Trophoblast cell (in vitro differentiated cells and primary cell): ENCODE measurements at regions not wholly inside any gene's neighbourhood (a gene's known extent, or its start where the extent isn't known, plus 50 kb on each side); places are given as distances from the start of the nearest gene placed in this dataset.
"Not testable (repeated sequence)": the region's sequence is repeated elsewhere in the genome, so short reads cannot be mapped to it uniquely, and the experiment has no call there.

Experiments
- DNase-seq, 2 donors: peaks; one replicate each; pipeline ENCODE4 v3.0.0-alpha.2; 2016
- H2AFZ ChIP-seq: 2 replicates; pipeline ENCODE4 v1.6.1; 2013; ENCODE audit warnings: low read length, moderate library complexity, mild to moderate bottlenecking; ENCODE audit not compliant: insufficient read depth, poor library complexity
- H2AK5ac ChIP-seq: 2 replicates; pipeline ENCODE4 v1.6.1; 2013; ENCODE audit warnings: mild to moderate bottlenecking, low read length
- H2BK120ac ChIP-seq: 2 replicates; pipeline ENCODE4 v1.6.1; 2013; ENCODE audit warnings: low read length, mild to moderate bottlenecking, moderate library complexity; ENCODE audit not compliant: insufficient read depth, poor library complexity
- H2BK12ac ChIP-seq: 2 replicates; pipeline ENCODE4 v1.6.1; 2013; ENCODE audit warnings: mild to moderate bottlenecking, low read length, moderate library complexity
- H2BK5ac ChIP-seq: 2 replicates; pipeline ENCODE4 v1.6.1; 2013; ENCODE audit warnings: low read length, low read depth, moderate library complexity, mild to moderate bottlenecking; ENCODE audit not compliant: poor library complexity
- H3K14ac ChIP-seq: 2 replicates; pipeline ENCODE4 v1.6.1; 2013; ENCODE audit warnings: mild to moderate bottlenecking, low read length
- H3K18ac ChIP-seq: 2 replicates; pipeline ENCODE4 v1.6.1; 2013; ENCODE audit warnings: mild to moderate bottlenecking, low read length
- H3K23ac ChIP-seq: 2 replicates; pipeline ENCODE4 v1.6.1; 2013; ENCODE audit warnings: low read length
- H3K27ac ChIP-seq: 2 replicates; pipeline ENCODE4 v1.5.1; 2013; ENCODE audit warnings: low read depth, mild to moderate bottlenecking, inconsistent platforms, low read length, moderate library complexity
- H3K27me3 ChIP-seq: 2 replicates; pipeline ENCODE4 v1.6.1; 2013; ENCODE audit warnings: inconsistent platforms, mild to moderate bottlenecking, low read length, moderate library complexity; ENCODE audit not compliant: insufficient read depth
- H3K36me3 ChIP-seq, 2 experiments: 1 replicate in 1 of 2; 2 replicates in 1 of 2; pipeline ENCODE4 v1.6.1; 2013; ENCODE audit warnings: low read length in 2 of 2, mild to moderate bottlenecking in 2 of 2, moderate library complexity in 1 of 2; ENCODE audit not compliant: insufficient read depth in 2 of 2, control insufficient read depth in 1 of 2
- H3K4ac ChIP-seq: 2 replicates; pipeline ENCODE4 v1.6.1; 2013; ENCODE audit warnings: low read depth, mild to moderate bottlenecking, low read length, moderate library complexity
- H3K4me1 ChIP-seq, 2 experiments: 1 replicate in 1 of 2; 2 replicates in 1 of 2; pipeline ENCODE4 v1.6.1; 2013; ENCODE audit warnings: low read length in 2 of 2, mild to moderate bottlenecking in 2 of 2, moderate library complexity in 1 of 2; ENCODE audit not compliant: insufficient read depth in 2 of 2, control insufficient read depth in 1 of 2
- H3K4me2 ChIP-seq: 2 replicates; pipeline ENCODE4 v1.6.1; 2013; ENCODE audit warnings: inconsistent platforms, mild to moderate bottlenecking, low read length, moderate library complexity
- H3K4me3 ChIP-seq: 2 replicates; pipeline ENCODE4 v1.5.1; 2013; ENCODE audit warnings: mild to moderate bottlenecking, low read depth, low read length, inconsistent platforms
- H3K79me1 ChIP-seq: one replicate; pipeline ENCODE4 v1.6.1; 2013; ENCODE audit warnings: low read length
- H3K79me2 ChIP-seq: 2 replicates; pipeline ENCODE4 v1.6.1; 2013; ENCODE audit warnings: low read length, mild to moderate bottlenecking; ENCODE audit not compliant: control insufficient read depth, insufficient read depth, poor library complexity
- H3K9ac ChIP-seq: 2 replicates; pipeline ENCODE4 v1.6.1; 2013; ENCODE audit warnings: mild to moderate bottlenecking, low read length
- H3K9me3 ChIP-seq: 2 replicates; pipeline ENCODE4 v1.6.1; 2013; ENCODE audit warnings: low read depth, mild to moderate bottlenecking, control low read depth, inconsistent platforms, low read length; ENCODE audit not compliant: insufficient read depth
- H4K12ac ChIP-seq: 2 replicates; pipeline ENCODE4 v1.6.1; 2013; ENCODE audit warnings: low read depth, mild to moderate bottlenecking, low read length, moderate library complexity
- H4K8ac ChIP-seq: 2 replicates; pipeline ENCODE4 v1.6.1; 2013; ENCODE audit warnings: low read depth, mild to moderate bottlenecking, low read length, moderate library complexity
- H4K91ac ChIP-seq: one replicate; pipeline ENCODE4 v1.6.1; 2013; ENCODE audit warnings: low read depth, mild to moderate bottlenecking, low read length, moderate library complexity
- WGBS: extraction: QIAGEN DNeasy Blood & Tissue Kit; methylation state at CpG from one replicate; pipeline ENCODE4 v1.1.7; 2013; ENCODE audit warnings: missing lambda C conversion rate; ENCODE audit not compliant: insufficient read length, insufficient coverage; ENCODE audit errors: extremely low coverage; 5-methylcytosine and 5-hydroxymethylcytosine counted together

DNA sequence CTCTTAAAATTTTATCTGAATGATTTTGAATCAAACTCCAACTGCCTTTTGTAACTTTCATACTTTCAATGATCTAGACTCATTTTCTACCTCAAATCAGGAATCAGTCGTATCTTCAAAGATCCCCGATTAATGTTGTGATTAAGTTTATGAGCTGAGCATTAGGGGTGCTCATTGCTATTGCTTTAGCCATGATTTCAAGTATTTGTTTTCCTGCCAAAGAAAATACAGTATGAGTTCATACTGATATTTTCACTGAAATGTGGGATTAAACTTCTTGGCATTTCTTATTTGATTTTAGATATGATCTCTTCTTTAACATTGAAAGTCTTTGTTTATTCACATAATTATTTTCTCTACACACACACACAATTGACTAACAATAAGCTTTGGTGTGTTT is 785.6 kb downstream of the NTRK3 start:
- no peaks in the 10 kb centered on the region for H3K27me3 ChIP-seq
- no peaks in the 10 kb centered on the region for H3K4me1 ChIP-seq
- no peak for DNase-seq
- no peak overlapping the region for H2BK5ac ChIP-seq
- no peak overlapping the region for H3K4me2 ChIP-seq
- no peak overlapping the region for H4K91ac ChIP-seq
- no peak overlapping the region for H2BK12ac ChIP-seq
- no peak overlapping the region for H3K14ac ChIP-seq
- no peak overlapping the region for H4K12ac ChIP-seq
- H3K36me3 ChIP-seq = no peaks in the 10 kb centered on the region
- no peak overlapping the region for H3K18ac ChIP-seq
- no peak overlapping the region for H3K9ac ChIP-seq
- H3K23ac ChIP-seq = no peak overlapping the region
- WGBS = no CpG with 5 or more reads among the region's 2 CpGs
- H3K79me2 ChIP-seq = no peaks in the 10 kb centered on the region
- H3K4me3 ChIP-seq = no peak overlapping the region
- H2AFZ ChIP-seq = no peak overlapping the region
- no peak overlapping the region for H3K4ac ChIP-seq
- H2AK5ac ChIP-seq = no peak overlapping the region
- H3K79me1 ChIP-seq = no peaks in the 10 kb centered on the region
- H3K27ac ChIP-seq = no peak overlapping the region
- no peaks in the 10 kb centered on the region for H3K9me3 ChIP-seq
- H2BK120ac ChIP-seq = no peak overlapping the region
- no peak overlapping the region for H4K8ac ChIP-seq

DNA sequence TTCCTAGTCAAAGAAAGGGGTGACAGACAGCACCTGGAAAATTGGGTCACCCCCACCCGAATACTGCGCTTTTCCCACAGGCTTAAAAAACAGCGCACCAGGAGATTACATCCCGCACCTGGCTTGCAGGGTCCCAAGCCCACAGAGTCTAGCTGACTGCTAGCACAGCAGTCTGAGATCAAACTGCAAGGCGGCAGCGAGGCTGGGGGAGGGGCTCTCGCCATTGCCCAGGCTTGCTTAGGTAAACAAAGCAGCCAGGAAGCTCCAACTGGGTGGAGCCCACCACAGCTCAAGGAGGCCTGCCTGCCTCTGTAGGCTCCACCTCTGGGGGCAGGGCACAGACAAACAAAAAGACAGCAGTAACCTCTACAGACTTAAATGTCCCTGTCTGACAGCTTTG is 792.6 kb downstream of the NTRK3 start:
- H2BK5ac ChIP-seq, H2AK5ac ChIP-seq, H4K91ac ChIP-seq, H2BK12ac ChIP-seq, DNase-seq, H3K79me1 ChIP-seq, H3K79me2 ChIP-seq, H4K12ac ChIP-seq, H3K4ac ChIP-seq, H4K8ac ChIP-seq, H3K14ac ChIP-seq, H3K18ac ChIP-seq, H3K27me3 ChIP-seq, H3K4me3 ChIP-seq, H2BK120ac ChIP-seq, H3K4me1 ChIP-seq, H3K27ac ChIP-seq, H3K36me3 ChIP-seq, H3K4me2 ChIP-seq, H3K23ac ChIP-seq, H3K9ac ChIP-seq, H3K9me3 ChIP-seq: not testable (repeated sequence)
- H2AFZ ChIP-seq = peak overlapping the region; percentile 17
- WGBS = no CpG with 5 or more reads among the region's 7 CpGs

DNA sequence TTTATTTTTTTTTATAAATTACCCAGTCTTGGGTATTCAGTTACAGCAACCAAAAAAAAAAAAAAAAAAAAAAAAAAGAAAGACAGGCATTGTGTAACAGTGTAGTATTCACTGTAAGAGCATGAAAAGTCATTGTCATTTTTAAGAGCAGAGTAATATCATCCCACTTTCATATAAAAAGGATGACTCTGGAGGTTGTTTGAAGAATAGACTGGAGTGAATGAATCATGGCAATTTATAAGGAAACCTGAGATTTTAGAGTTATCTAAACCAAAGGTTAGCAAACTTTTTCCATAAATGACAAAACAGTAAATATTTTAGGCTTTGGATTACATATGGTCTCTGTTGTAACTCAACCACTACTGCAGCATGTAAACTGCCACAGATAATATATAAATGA is 794.9 kb downstream of the NTRK3 start:
- no peak overlapping the region for H2AFZ ChIP-seq
- H3K4me3 ChIP-seq = no peak overlapping the region
- no peaks in the 10 kb centered on the region for H3K27me3 ChIP-seq
- H3K23ac ChIP-seq = no peak overlapping the region
- H3K79me2 ChIP-seq = no peaks in the 10 kb centered on the region
- DNase-seq = no peak
- H4K91ac ChIP-seq = no peak overlapping the region
- no peaks in the 10 kb centered on the region for H3K36me3 ChIP-seq
- H2AK5ac ChIP-seq = no peak overlapping the region
- H3K4ac ChIP-seq = no peak overlapping the region
- H3K9ac ChIP-seq = no peak overlapping the region
- H4K8ac ChIP-seq = no peak overlapping the region
- no peak overlapping the region for H2BK120ac ChIP-seq
- H3K14ac ChIP-seq = no peak overlapping the region
- no peak overlapping the region for H4K12ac ChIP-seq
- H2BK12ac ChIP-seq = no peak overlapping the region
- H3K18ac ChIP-seq = no peak overlapping the region
- peaks cover 0 to 2% of the 10 kb centered on the region in 2 experiments for H3K4me1 ChIP-seq
- no peaks in the 10 kb centered on the region for H3K79me1 ChIP-seq
- H3K4me2 ChIP-seq = no peak overlapping the region
- no peaks in the 10 kb centered on the region for H3K9me3 ChIP-seq
- no peak overlapping the region for H2BK5ac ChIP-seq
- H3K27ac ChIP-seq = no peak overlapping the region

DNA sequence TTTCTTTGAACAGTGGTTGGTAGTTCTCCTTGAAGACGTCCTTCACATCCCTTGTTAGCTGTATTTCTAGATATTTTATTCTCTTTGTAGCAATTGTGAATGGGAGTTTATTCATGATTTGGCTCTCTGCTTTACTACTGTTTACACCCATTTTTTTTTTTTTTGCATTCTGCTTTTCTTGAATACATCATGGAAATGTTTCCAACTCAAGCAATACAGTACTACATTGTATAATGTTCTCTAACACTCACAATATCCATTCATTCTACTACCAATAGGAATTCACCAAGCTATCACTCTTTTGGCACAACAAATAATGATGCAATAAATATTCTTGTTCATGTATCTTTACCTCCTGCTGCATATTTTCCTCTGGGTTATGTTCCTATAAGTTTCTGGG is 801.7 kb downstream of the NTRK3 start:
- no peaks in the 10 kb centered on the region for H3K4me1 ChIP-seq
- no peak overlapping the region for H2AK5ac ChIP-seq
- no peak overlapping the region for H3K18ac ChIP-seq
- no peak overlapping the region for H3K4me3 ChIP-seq
- H3K14ac ChIP-seq = no peak overlapping the region
- no peak overlapping the region for H2BK120ac ChIP-seq
- H4K12ac ChIP-seq = no peak overlapping the region
- H2AFZ ChIP-seq = no peak overlapping the region
- H3K23ac ChIP-seq = no peak overlapping the region
- H3K27me3 ChIP-seq = no peaks in the 10 kb centered on the region
- no peaks in the 10 kb centered on the region for H3K36me3 ChIP-seq
- H3K9ac ChIP-seq = no peak overlapping the region
- H4K91ac ChIP-seq = no peak overlapping the region
- no peaks in the 10 kb centered on the region for H3K79me1 ChIP-seq
- H3K27ac ChIP-seq = no peak overlapping the region
- DNase-seq = no peak
- no peaks in the 10 kb centered on the region for H3K9me3 ChIP-seq
- H4K8ac ChIP-seq = no peak overlapping the region
- no peak overlapping the region for H3K4ac ChIP-seq
- H2BK12ac ChIP-seq = no peak overlapping the region
- no peak overlapping the region for H3K4me2 ChIP-seq
- no peaks in the 10 kb centered on the region for H3K79me2 ChIP-seq
- H2BK5ac ChIP-seq = no peak overlapping the region
- no CpG with 5 or more reads among the region's 1 CpG for WGBS

DNA sequence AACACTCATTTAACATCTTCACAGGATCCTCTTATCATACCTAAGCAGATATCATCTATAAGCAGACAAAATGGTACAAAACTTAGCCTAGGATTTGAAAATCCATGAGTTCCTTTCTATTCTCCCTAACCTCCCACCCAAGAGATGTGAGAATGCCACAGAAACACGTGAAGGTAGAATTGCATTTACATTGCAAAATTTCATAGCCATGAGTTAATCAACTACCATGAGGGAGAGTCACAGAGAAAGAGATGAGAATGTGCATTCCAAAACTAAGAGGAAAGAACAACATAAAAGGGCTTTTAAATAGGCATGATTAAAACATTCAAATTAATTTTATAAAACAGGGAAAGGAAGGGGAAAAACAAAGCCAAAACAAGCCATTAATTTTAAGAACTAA is 806.2 kb downstream of the NTRK3 start:
- no peak for DNase-seq
- Histone ChIP-seq H3K4me2 (no peak overlapping the region), H3K4me1 (no peaks in the 10 kb centered on the region)

More for the DNA sequence above, 806.2 kb downstream of the NTRK3 start:
- no peak overlapping the region for H3K9ac ChIP-seq
- H3K27ac ChIP-seq = no peak overlapping the region
- H3K36me3 ChIP-seq = no peaks in the 10 kb centered on the region
- H3K4ac ChIP-seq = no peak overlapping the region
- no peaks in the 10 kb centered on the region for H3K9me3 ChIP-seq
- H2AFZ ChIP-seq = no peak overlapping the region
- H2BK5ac ChIP-seq = no peak overlapping the region
- no peak overlapping the region for H3K4me3 ChIP-seq
- H3K27me3 ChIP-seq = no peaks in the 10 kb centered on the region
- H2AK5ac ChIP-seq = no peak overlapping the region
- no peak overlapping the region for H4K91ac ChIP-seq
- no peaks in the 10 kb centered on the region for H3K79me2 ChIP-seq
- no peak overlapping the region for H3K14ac ChIP-seq
- WGBS = no CpG with 5 or more reads among the region's 1 CpG
- no peak overlapping the region for H3K23ac ChIP-seq
- H3K79me1 ChIP-seq = no peaks in the 10 kb centered on the region
- no peak overlapping the region for H4K8ac ChIP-seq
- H2BK12ac ChIP-seq = no peak overlapping the region
- no peak overlapping the region for H2BK120ac ChIP-seq
- H4K12ac ChIP-seq = no peak overlapping the region
- no peak overlapping the region for H3K18ac ChIP-seq
